ENCODE measurements at regions not wholly inside any gene's neighbourhood (a gene's known extent, or its start where the extent isn't known, plus 50 kb on each side); places are given as distances from the start of the nearest gene placed in this dataset.

GRCh38 chr10:10587744-10588393 lies 429.8 kb upstream of the CELF2 start:
- no peak for DNase-seq (ENCODE audit: low read depth)

DNA sequence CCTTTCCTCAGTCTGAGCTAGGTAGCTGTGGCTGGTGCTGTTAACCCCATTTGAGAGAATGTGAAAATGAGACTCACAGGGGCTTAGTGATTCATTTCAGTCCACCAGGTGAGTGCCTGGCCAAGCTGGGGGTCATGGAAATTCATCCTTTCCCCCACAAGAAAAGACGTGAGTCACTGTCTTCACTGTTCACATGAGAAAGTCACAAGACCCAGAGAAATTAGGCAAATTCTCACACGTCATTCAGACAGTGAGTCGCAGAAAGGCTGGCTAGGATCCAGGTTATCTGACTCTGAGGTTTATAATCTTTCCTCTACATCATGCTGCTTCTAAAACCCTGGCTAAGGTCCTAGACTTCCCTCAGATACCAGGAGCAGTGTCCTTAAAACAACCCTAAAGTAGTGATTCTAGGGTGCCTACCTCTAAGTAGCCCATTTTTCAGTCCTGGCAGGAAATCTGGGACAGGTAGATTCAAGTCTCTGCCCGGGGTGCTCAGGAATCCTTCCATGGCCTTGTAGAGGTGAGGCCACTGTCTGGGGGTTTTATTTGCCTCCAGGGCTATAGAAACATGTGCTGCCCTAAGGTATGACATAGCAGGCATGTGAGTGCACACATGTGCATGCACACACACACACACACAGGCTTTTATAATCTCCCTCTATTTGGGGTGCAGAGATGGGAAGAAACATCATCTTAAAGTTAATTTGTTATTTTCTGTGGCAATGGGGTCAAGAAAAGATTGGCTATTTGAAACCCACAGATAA lies 427.9 kb upstream of the CELF2 start:
- DNase-seq (ENCODE audit: low read depth) = peak; percentile 91

GRCh38 chr10:10591715-10592341 lies 425.8 kb upstream of the CELF2 start:
- DNase-seq (ENCODE audit: low read depth) = no peak

DNA sequence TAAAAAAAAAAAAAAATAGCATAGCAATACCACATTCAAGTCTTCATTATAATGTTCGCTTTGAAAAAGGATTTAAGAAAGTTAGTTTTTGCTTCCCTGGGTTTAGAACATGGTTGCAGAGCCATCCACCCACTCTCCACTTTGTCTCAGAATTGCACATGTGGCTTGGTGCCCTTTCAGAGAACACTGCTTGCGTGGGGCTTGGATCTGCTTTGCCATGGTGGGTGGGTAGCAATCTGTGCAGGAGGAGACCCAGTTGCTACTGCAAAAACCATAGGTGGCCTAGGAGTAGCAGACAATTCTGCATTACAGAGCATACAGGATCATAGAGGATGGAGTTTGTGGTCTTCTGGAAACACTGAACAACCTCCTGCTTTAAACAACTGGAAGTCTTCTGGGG lies 421.4 kb upstream of the CELF2 start:
- no peak for DNase-seq (ENCODE audit: low read depth)

- DNase-seq (ENCODE audit: low read depth) = no peak
These were observed 419.4 kb upstream of the CELF2 start for GRCh38 chr10:10598297-10598696.

- no peak for DNase-seq (ENCODE audit: low read depth)
These were observed 417.7 kb upstream of the CELF2 start for GRCh38 chr10:10600004-10600403.

- DNase-seq (ENCODE audit: low read depth) = peak; percentile 96
These were observed 412.1 kb upstream of the CELF2 start for GRCh38 chr10:10605551-10606081.

- no peak for DNase-seq (ENCODE audit: low read depth)
These were observed 408.2 kb upstream of the CELF2 start for GRCh38 chr10:10609379-10609955.

DNA sequence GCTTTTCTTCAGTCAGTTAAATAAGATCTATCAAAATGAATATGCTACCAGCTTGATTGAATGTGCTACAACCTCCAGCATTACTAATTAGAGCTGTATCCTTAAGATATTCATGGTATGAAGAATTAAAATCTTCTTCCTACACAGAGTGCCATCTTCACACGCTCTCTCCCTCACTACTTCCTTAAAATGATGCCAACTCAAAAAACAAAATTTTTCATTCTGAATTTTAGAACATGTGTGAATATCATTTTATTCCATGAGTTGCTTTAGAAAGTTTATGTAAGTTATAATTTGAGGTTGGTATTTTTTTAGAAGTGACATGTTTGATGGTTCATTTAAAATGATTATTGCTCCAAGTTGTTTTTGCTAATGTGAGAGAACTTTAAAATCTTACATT lies 407.5 kb upstream of the CELF2 start:
- DNase-seq (ENCODE audit: low read depth) = no peak

GRCh38 chr10:10612151-10612550 lies 405.5 kb upstream of the CELF2 start:
- no peak for DNase-seq (ENCODE audit: low read depth)

- no peak for DNase-seq (ENCODE audit: low read depth)
These were observed 403.9 kb upstream of the CELF2 start for GRCh38 chr10:10613656-10614244.

GRCh38 chr10:10617686-10618085 lies 400.0 kb upstream of the CELF2 start:
- DNase-seq (ENCODE audit: low read depth) = no peak

DNA sequence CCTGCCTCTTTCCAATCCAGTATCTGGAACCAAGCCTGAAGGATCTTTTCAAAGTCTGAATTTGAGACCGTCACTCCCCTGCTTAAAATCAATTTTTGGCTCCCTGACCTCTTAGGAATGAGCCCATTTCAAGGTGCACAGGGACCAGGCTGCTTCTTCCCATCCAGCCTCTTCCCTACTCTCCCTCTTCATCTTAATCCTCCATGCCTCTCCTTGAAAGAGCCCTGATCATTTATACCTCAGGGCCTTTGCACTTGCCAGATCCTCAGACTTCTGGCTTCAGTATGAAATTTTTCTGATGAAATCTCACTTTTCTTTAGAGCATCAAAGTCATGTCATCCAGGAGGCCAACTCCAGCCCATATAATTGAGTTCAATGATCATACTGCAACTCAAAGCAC lies 399.5 kb upstream of the CELF2 start:
- DNase-seq (ENCODE audit: low read depth) = no peak

GRCh38 chr10:10623958-10624566 lies 393.6 kb upstream of the CELF2 start:
- no peak for DNase-seq (ENCODE audit: low read depth)

DNA sequence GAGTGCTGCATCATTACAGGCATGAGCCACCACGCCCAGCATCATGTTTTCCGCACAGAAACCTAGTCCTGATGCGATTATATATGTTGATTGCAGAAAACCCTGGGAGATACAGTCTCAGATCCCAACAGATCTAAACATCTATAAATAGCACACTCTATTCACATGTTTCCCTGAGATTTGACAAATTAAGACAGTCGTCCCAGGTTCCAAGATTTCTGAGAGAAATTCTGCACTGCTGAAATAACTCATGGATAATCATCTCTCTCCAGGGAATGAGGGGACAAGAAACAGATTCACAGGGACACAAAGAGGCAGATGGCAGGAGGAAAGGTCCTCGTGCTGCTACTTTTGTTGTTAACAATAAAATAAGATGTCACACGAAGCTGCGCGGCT lies 393.1 kb upstream of the CELF2 start:
- no peak for DNase-seq (ENCODE audit: low read depth)

DNA sequence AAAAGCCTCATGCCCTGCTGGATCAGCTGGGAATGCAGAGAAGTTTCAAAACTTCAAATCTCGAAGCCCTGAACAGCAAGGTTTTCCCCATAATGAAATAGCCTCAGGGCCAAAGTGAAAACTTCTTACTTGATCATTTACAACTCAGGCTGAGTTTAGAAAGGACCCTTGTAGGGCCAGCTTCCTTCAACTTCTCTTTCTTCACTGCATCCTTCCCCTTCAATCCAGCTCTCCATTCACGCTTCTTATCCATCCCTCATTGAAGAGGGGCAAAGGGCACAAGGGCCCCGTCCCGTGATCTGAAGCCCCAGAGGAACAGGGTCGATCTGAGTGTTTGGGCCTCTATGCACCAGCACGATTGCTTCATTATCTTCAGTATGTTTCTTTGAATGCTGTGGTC lies 392.2 kb upstream of the CELF2 start:
- no peak for DNase-seq (ENCODE audit: low read depth)

- no peak for DNase-seq (ENCODE audit: low read depth)
These were observed 390.9 kb upstream of the CELF2 start for GRCh38 chr10:10626734-10627133.

DNA sequence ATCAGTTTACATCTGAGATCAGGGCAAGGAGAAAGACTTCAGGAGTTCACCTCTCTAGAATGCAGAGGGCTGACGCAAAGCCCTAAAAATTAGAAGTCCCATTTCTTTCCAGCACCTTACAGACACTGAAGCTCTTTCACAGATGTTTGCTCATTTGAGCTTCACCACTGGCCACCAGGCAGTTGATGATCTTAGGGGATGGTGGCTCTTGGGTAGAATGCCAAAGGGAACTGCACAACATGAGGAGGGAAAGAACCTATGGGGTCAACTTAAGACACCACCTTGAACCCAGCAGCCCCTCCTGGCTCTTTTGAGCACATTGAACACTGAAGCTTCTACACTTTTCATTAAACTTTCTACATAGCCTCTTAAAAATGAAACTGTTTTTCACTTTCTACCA lies 390.3 kb upstream of the CELF2 start:
- no peak for DNase-seq (ENCODE audit: low read depth)

DNA sequence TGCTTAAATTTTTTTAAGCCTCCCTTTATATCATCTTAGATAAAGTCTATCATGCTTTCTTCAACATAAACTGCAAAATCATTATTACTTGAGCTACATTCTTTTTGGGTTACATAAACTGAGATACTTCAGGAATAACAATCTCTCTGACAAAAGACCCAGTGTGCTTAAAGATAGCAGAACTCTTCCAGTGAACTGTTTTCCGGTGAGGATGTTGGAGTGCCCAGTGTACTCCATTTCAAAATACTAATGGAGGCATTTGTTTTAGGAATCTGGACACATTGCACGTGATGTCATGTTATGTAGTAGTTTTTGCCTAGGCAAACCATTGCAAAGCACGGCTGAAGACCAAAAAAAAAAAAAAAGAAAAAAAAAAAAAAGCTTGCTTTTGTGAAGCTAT lies 388.2 kb upstream of the CELF2 start:
- no peak for DNase-seq (ENCODE audit: low read depth)

GRCh38 chr10:10630281-10630680 lies 387.4 kb upstream of the CELF2 start:
- DNase-seq (ENCODE audit: low read depth) = no peak

DNA sequence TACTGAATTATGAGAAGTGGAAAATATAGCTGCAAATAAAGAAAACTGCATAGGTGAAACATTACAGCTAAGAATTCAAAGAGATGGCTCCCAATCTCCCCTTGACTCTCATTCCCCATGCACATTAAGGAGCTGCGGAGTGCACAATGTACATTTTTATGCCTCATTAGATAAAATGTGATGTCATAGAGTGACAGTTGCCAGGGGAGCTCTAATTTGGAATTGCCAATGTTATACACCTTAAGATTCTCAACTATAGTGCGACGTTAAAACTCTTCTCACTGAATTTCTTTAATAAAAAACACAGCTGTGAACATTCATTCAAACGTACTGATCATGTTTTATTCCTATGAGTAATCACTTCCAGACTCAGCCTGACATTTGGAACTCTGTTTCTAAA lies 386.9 kb upstream of the CELF2 start:
- DNase-seq (ENCODE audit: low read depth) = no peak

DNA sequence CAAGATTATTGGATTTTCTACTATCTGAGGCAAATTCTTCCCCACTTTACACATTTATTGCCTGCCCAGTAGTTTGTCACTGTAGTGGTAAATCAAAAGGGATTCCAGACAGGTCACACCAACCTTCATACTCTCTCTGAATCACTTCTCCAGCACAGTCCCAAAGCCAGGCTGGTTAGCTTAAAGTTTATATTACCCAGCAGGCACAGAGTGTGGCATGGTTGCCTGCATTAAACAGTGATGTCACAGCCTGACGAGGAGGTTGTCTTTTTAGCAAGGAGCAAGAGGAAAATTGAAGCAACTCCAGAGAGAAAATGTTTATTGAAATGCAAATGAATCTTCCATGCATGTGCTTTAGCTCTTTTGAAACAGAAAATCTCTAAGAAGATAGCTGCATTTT lies 375.5 kb upstream of the CELF2 start:
- no peak for DNase-seq (ENCODE audit: low read depth)
